Neural cell (in vitro differentiated cells): ENCODE measurements at regions not wholly inside any gene's neighbourhood (a gene's known extent, or its start where the extent isn't known, plus 50 kb on each side); places are given as distances from the start of the nearest gene placed in this dataset.

ENCODE experiments used
- CTCF ChIP-seq: fragments of 450-650 bp; IDR thresholded peaks from 2 replicates; pipeline ENCODE4 v1.5.1; 2014; ENCODE audit warnings: antibody characterized with exemption, mild to moderate bottlenecking, moderate library complexity; ENCODE audit not compliant: poor library complexity, severe bottlenecking
- POLR2AphosphoS5 ChIP-seq: IDR thresholded peaks from 2 replicates; pipeline ENCODE4 v1.6.1; 2012
- RAD21 ChIP-seq: fragments of 450-650 bp; conservative IDR thresholded peaks from 2 replicates; pipeline ENCODE4 v1.6.1; 2014; ENCODE audit warnings: antibody characterized with exemption, mild to moderate bottlenecking, moderate library complexity

- no peak for TF ChIP-seq RAD21
- no peak for TF ChIP-seq POLR2AphosphoS5
- no peak for TF ChIP-seq CTCF
Measured at GRCh38 chr9:79134654-79135053, 437.1 kb upstream of the TLE4 start.
